PC-9 (cell line): ENCODE measurements at regions not wholly inside any gene's neighbourhood (a gene's known extent, or its start where the extent isn't known, plus 50 kb on each side); places are given as distances from the start of the nearest gene placed in this dataset.

ENCODE experiments used
- BruUV-seq: library from RNA; stranded (reverse); fragments of 400-500 nt; replicated peaks from 2 replicates; lab custom pipeline; 2021; lab: Mats Ljungman, UMichigan
- CTCF ChIA-PET: fragments of 300-600 bp; sonication (Branson Sonifier 250); formaldehyde crosslinking; loops from one replicate; lab custom pipeline; 2022; ENCODE audit warnings: antibody characterized with exemption; lab: Charles Lee
- POLR2A ChIA-PET: fragments of 300-600 bp; sonication (Branson Sonifier 250); formaldehyde crosslinking; loops from one replicate; lab custom pipeline; 2022; ENCODE audit warnings: antibody characterized with exemption; ENCODE audit not compliant: unreplicated experiment; lab: Charles Lee
- DNase-seq, 2 experiments: peaks; one replicate each; pipeline versions ENCODE4 v3.0.0 to v3.0.0-alpha.2; 2015 to 2022; ENCODE audit warnings: mixed read lengths in 1 of 2
- H2AFZ ChIP-seq: fragments of 200-600 bp; sonication (generic); 2 replicates; pipeline ENCODE4 v1.8.1; 2017; ENCODE audit warnings: antibody characterized with exemption
- H3F3A ChIP-seq: fragments of 200-600 bp; sonication (generic); 2 replicates; pipeline ENCODE4 v1.8.1; 2017; ENCODE audit warnings: antibody characterized with exemption, mild to moderate bottlenecking, low read depth; ENCODE audit not compliant: insufficient read depth
- H3K27ac ChIP-seq: fragments of 200-600 bp; sonication (generic); 2 replicates; pipeline ENCODE4 v1.6.1; 2016; ENCODE audit warnings: mixed run types
- H3K27me3 ChIP-seq: fragments of 200-600 bp; sonication (generic); 2 replicates; pipeline ENCODE4 v1.6.1; 2016; ENCODE audit warnings: low read depth, mixed run types; ENCODE audit not compliant: insufficient read depth
- H3K36me3 ChIP-seq: fragments of 200-600 bp; sonication (generic); 2 replicates; pipeline ENCODE4 v1.6.1; 2016; ENCODE audit warnings: low read depth, mixed run types
- H3K4me1 ChIP-seq: fragments of 200-600 bp; sonication (generic); replicated peaks from 2 replicates; pipeline ENCODE4 v1.6.1; 2016; ENCODE audit warnings: mixed run types; ENCODE audit not compliant: insufficient read depth
- H3K4me2 ChIP-seq: fragments of 200-600 bp; sonication (generic); 2 replicates; pipeline ENCODE4 v1.6.1; 2017; ENCODE audit warnings: mixed run types
- H3K4me3 ChIP-seq: fragments of 200-600 bp; sonication (generic); 2 replicates; pipeline ENCODE4 v1.6.1; 2016; ENCODE audit warnings: mixed run types
- H3K79me2 ChIP-seq: fragments of 200-600 bp; sonication (generic); 2 replicates; pipeline ENCODE4 v1.6.1; 2017; ENCODE audit warnings: low read depth, mixed run types
- H3K9me2 ChIP-seq: fragments of 200-600 bp; sonication (generic); 2 replicates; pipeline ENCODE4 v1.8.1; 2017; ENCODE audit warnings: mild to moderate bottlenecking; ENCODE audit not compliant: insufficient read depth
- H3K9me3 ChIP-seq: fragments of 200-600 bp; sonication (generic); 2 replicates; pipeline ENCODE4 v1.8.1; 2016; ENCODE audit warnings: low read depth; ENCODE audit not compliant: insufficient read depth
- H4K20me1 ChIP-seq: fragments of 200-600 bp; sonication (generic); 2 replicates; pipeline ENCODE4 v1.8.1; 2017; ENCODE audit not compliant: insufficient read depth
- CTCF ChIP-seq: fragments of 200-600 bp; sonication (generic); conservative IDR thresholded peaks from 2 replicates; pipeline ENCODE4 v1.6.1; 2017; ENCODE audit warnings: mixed run types, antibody characterized with exemption, mild to moderate bottlenecking, moderate library complexity
- EZH2 ChIP-seq: fragments of 200-600 bp; sonication (generic); IDR thresholded peaks from 2 replicates; pipeline ENCODE4 v1.8.0; 2017; ENCODE audit warnings: antibody characterized with exemption, low read depth
- intact Hi-C: fragments of 100-400 bp; cut with micrococcal nuclease; formaldehyde crosslinking; loops from one replicate; pipeline ENCODE4 v1.10.0; 2022; ENCODE audit not compliant: unreplicated experiment

GRCh38 chr12:43057566-43057965 lies 468.0 kb upstream of the PRICKLE1 start:
- Histone ChIP-seq H3K27me3 (no peaks in the 10 kb centered on the region), H3K27ac (no peak overlapping the region), H3K9me3 (peaks cover 5% of the 10 kb centered on the region; the same call in 1 of the 2 replicates), H4K20me1 (no peaks in the 10 kb centered on the region), H2AFZ (no peak overlapping the region), H3K4me3 (no peak overlapping the region), H3K79me2 (no peaks in the 10 kb centered on the region), H3K36me3 (no peaks in the 10 kb centered on the region), H3K9me2 (no peaks in the 10 kb centered on the region; the same call in 1 of the 2 replicates), H3F3A (no peaks in the 10 kb centered on the region), H3K4me2 (no peak overlapping the region), H3K4me1 (no peaks in the 10 kb centered on the region)
- BruUV-seq: no TSS peak
- intact Hi-C loops: no loop called here
- POLR2A ChIA-PET: no interaction called here
- TF ChIP-seq EZH2 (no peak), CTCF (no peak)
- DNase-seq: no peak
- CTCF ChIA-PET: no interaction called here

GRCh38 chr12:43054085-43054484 lies 464.5 kb upstream of the PRICKLE1 start:
- no peaks in the 10 kb centered on the region for H3K4me1 ChIP-seq
- no peak overlapping the region for H3K27ac ChIP-seq
- H3K9me2 ChIP-seq: no peaks in the 10 kb centered on the region; the same call in 1 of the 2 replicates
- CTCF ChIA-PET: no interaction called here
- no peak overlapping the region for H3K4me2 ChIP-seq
- no peak overlapping the region for H3K4me3 ChIP-seq
- intact Hi-C loops: no loop called here
- H3K27me3 ChIP-seq: no peaks in the 10 kb centered on the region
- no peak overlapping the region for H2AFZ ChIP-seq
- no peaks in the 10 kb centered on the region for H4K20me1 ChIP-seq
- TF ChIP-seq EZH2 (no peak), CTCF (no peak)
- H3K36me3 ChIP-seq: no peaks in the 10 kb centered on the region
- H3K79me2 ChIP-seq: no peaks in the 10 kb centered on the region
- H3K9me3 ChIP-seq: peaks cover 5% of the 10 kb centered on the region; the same call in 1 of the 2 replicates
- no peak for DNase-seq
- no peaks in the 10 kb centered on the region for H3F3A ChIP-seq
- BruUV-seq: no TSS peak
- POLR2A ChIA-PET: no interaction called here

GRCh38 chr12:43052441-43052840 lies 462.9 kb upstream of the PRICKLE1 start:
- no peaks in the 10 kb centered on the region for H3K4me1 ChIP-seq
- no peak overlapping the region for H3K4me3 ChIP-seq
- no peak overlapping the region for H2AFZ ChIP-seq
- DNase-seq: no peak
- no peak overlapping the region for H3K27ac ChIP-seq
- H3F3A ChIP-seq: no peaks in the 10 kb centered on the region
- POLR2A ChIA-PET: no interaction called here
- TF ChIP-seq CTCF: no peak
- no peak for TF ChIP-seq EZH2
- no peaks in the 10 kb centered on the region for H4K20me1 ChIP-seq
- H3K27me3 ChIP-seq: no peaks in the 10 kb centered on the region
- intact Hi-C loops: no loop called here
- H3K36me3 ChIP-seq: no peaks in the 10 kb centered on the region
- no peaks in the 10 kb centered on the region; the same call in 1 of the 2 replicates for H3K9me2 ChIP-seq
- H3K79me2 ChIP-seq: no peaks in the 10 kb centered on the region
- no peak overlapping the region for H3K4me2 ChIP-seq
- CTCF ChIA-PET: no interaction called here
- peaks cover 5% of the 10 kb centered on the region; the same call in 1 of the 2 replicates for H3K9me3 ChIP-seq
- no TSS peak for BruUV-seq
